Activated naive CD8-positive, alpha-beta T cell treated with anti-CD3 and anti-CD28 coated beads, Interleukin-2, amount 10 ng/mL, durations not matched to agents 7 days and 5 days (primary cell): ENCODE measurements at regions not wholly inside any gene's neighbourhood (a gene's known extent, or its start where the extent isn't known, plus 50 kb on each side); places are given as distances from the start of the nearest gene placed in this dataset.
A peak's percentile ranks its signal among the peaks of the same experiment; 100 is the strongest.
"Not testable (repeated sequence)": the region's sequence is repeated elsewhere in the genome, so short reads cannot be mapped to it uniquely, and the experiment has no call there.

Experiments used
- ATAC-seq: fragments of 150-1000 bp; cut with Tn5 transposase; one replicate; pipeline ENCODE4 v1.10.0; 2021; ENCODE audit warnings: low read depth, moderate library complexity
- POLR2A ChIA-PET: fragments of 350-600 bp; sonication (Branson Sonifier 250); formaldehyde crosslinking; loops from one replicate; lab custom pipeline; 2021; ENCODE audit warnings: antibody characterized with exemption; lab: Charles Lee
- DNase-seq: peaks from one replicate; pipeline ENCODE4 v3.0.0; 2021
- H3K27ac Mint-ChIP-seq: one replicate; pipeline ENCODE4 v1.8.0; 2022; ENCODE audit warnings: mild to moderate bottlenecking, mixed read lengths
- H3K27me3 Mint-ChIP-seq: one replicate; pipeline ENCODE4 v1.8.0; 2022; ENCODE audit warnings: mild to moderate bottlenecking, moderate library complexity, mixed read lengths
- H3K36me3 Mint-ChIP-seq: one replicate; pipeline ENCODE4 v1.8.0; 2021; ENCODE audit warnings: mild to moderate bottlenecking, mixed read lengths
- H3K4me1 Mint-ChIP-seq: one replicate; pipeline ENCODE4 v1.8.0; 2021; ENCODE audit warnings: mixed read lengths
- H3K4me3 Mint-ChIP-seq: one replicate; pipeline ENCODE4 v1.8.0; 2022; ENCODE audit warnings: mild to moderate bottlenecking, moderate library complexity, mixed read lengths
- H3K9me3 Mint-ChIP-seq: one replicate; pipeline ENCODE4 v1.8.0; 2021; ENCODE audit warnings: mixed read lengths

GRCh38 chr5:131107128-131107527 lies 57.9 kb downstream of the HINT1 start:
- no peak for DNase-seq
- peaks cover 18% of the 10 kb centered on the region for H3K4me1 Mint-ChIP-seq
- no peak overlapping the region for H3K27ac Mint-ChIP-seq
- no peak overlapping the region for H3K4me3 Mint-ChIP-seq
- peaks cover 1% of the 10 kb centered on the region for H3K9me3 Mint-ChIP-seq
- no peaks in the 10 kb centered on the region for H3K36me3 Mint-ChIP-seq
- POLR2A ChIA-PET: no interaction called here
- ATAC-seq: no peak
- H3K27me3 Mint-ChIP-seq: no peaks in the 10 kb centered on the region

GRCh38 chr5:131104169-131104808 lies 60.8 kb downstream of the HINT1 start:
- peak; percentile 26 for ATAC-seq
- Mint-ChIP-seq H3K4me1 (peaks cover 15% of the 10 kb centered on the region), H3K36me3 (no peaks in the 10 kb centered on the region), H3K4me3 (no peak overlapping the region), H3K27me3 (peaks cover 5% of the 10 kb centered on the region), H3K9me3 (peaks cover 1% of the 10 kb centered on the region), H3K27ac (no peak overlapping the region)
- no peak for DNase-seq
- POLR2A ChIA-PET: no interaction called here

- Mint-ChIP-seq H3K4me3 (no peak overlapping the region), H3K9me3 (peaks cover 8% of the 10 kb centered on the region), H3K36me3 (peaks cover 3% of the 10 kb centered on the region), H3K27me3 (peaks cover 5% of the 10 kb centered on the region), H3K27ac (no peak overlapping the region), H3K4me1 (no peaks in the 10 kb centered on the region)
- ATAC-seq (no peak), DNase-seq (no peak)
- POLR2A ChIA-PET: no interaction called here
Measured at GRCh38 chr5:131096774-131097710, 68.0 kb downstream of the HINT1 start.

GRCh38 chr5:131095561-131095960 lies 69.5 kb downstream of the HINT1 start:
- H3K4me3 Mint-ChIP-seq, POLR2A ChIA-PET, H3K27ac Mint-ChIP-seq, DNase-seq, H3K4me1 Mint-ChIP-seq, H3K9me3 Mint-ChIP-seq, H3K36me3 Mint-ChIP-seq, H3K27me3 Mint-ChIP-seq, ATAC-seq: not testable (repeated sequence)

GRCh38 chr5:131084436-131084835 lies 80.6 kb downstream of the HINT1 start:
- Mint-ChIP-seq H3K27me3 (no peaks in the 10 kb centered on the region), H3K4me3 (no peak overlapping the region), H3K27ac (no peak overlapping the region), H3K4me1 (no peaks in the 10 kb centered on the region), H3K36me3 (peaks cover 3% of the 10 kb centered on the region), H3K9me3 (peaks cover 5% of the 10 kb centered on the region)
- ATAC-seq (no peak), DNase-seq (no peak)
- POLR2A ChIA-PET: no interaction called here

GRCh38 chr5:131081913-131082488 lies 83.1 kb downstream of the HINT1 start:
- Mint-ChIP-seq H3K36me3 (peaks cover 6% of the 10 kb centered on the region), H3K4me3 (no peak overlapping the region), H3K27me3 (no peaks in the 10 kb centered on the region), H3K9me3 (peaks cover 4% of the 10 kb centered on the region), H3K27ac (no peak overlapping the region), H3K4me1 (peaks cover 7% of the 10 kb centered on the region)
- POLR2A ChIA-PET: no interaction called here
- ATAC-seq (no peak), DNase-seq (no peak)

GRCh38 chr5:131081374-131081773 lies 83.7 kb downstream of the HINT1 start:
- no peaks in the 10 kb centered on the region for H3K9me3 Mint-ChIP-seq
- ATAC-seq (no peak), DNase-seq (no peak)
- POLR2A ChIA-PET: no interaction called here
- H3K4me1 Mint-ChIP-seq: peaks cover 9% of the 10 kb centered on the region
- H3K4me3 Mint-ChIP-seq: no peak overlapping the region
- no peaks in the 10 kb centered on the region for H3K27me3 Mint-ChIP-seq
- peaks cover 9% of the 10 kb centered on the region for H3K36me3 Mint-ChIP-seq
- H3K27ac Mint-ChIP-seq: no peak overlapping the region

- H3K4me1 Mint-ChIP-seq: peaks cover 9% of the 10 kb centered on the region
- peaks cover 12% of the 10 kb centered on the region for H3K36me3 Mint-ChIP-seq
- no peaks in the 10 kb centered on the region for H3K27me3 Mint-ChIP-seq
- no peak overlapping the region for H3K27ac Mint-ChIP-seq
- peaks cover 6% of the 10 kb centered on the region for H3K9me3 Mint-ChIP-seq
- DNase-seq (no peak), ATAC-seq (no peak)
- POLR2A ChIA-PET: no interaction called here
- no peak overlapping the region for H3K4me3 Mint-ChIP-seq
Measured at GRCh38 chr5:131079232-131079631, 85.8 kb downstream of the HINT1 start.

GRCh38 chr5:131068893-131069643 lies 96.0 kb downstream of the HINT1 start:
- POLR2A ChIA-PET: interaction anchor here (1.0 to 1.5 kb wide), 2 partner anchors 196 to 197 kb away, joined by 4 to 5 read pairs; no protein-coding TSS in a partner anchor
- Mint-ChIP-seq H3K36me3 (peaks cover 40% of the 10 kb centered on the region), H3K27ac (peak overlapping the region; percentile 92), H3K9me3 (peaks cover 12% of the 10 kb centered on the region), H3K4me1 (peaks cover 52% of the 10 kb centered on the region), H3K27me3 (no peaks in the 10 kb centered on the region), H3K4me3 (peak overlapping the region; percentile 77)
- ATAC-seq (peak; percentile 98), DNase-seq (peak; percentile 57)

GRCh38 chr5:131068076-131068475 lies 97.0 kb downstream of the HINT1 start:
- H3K4me3 Mint-ChIP-seq: peak overlapping the region; percentile 6
- peak overlapping the region; percentile 92 for H3K27ac Mint-ChIP-seq
- H3K4me1 Mint-ChIP-seq: peaks cover 52% of the 10 kb centered on the region
- DNase-seq (no peak), ATAC-seq (no peak)
- peaks cover 12% of the 10 kb centered on the region for H3K9me3 Mint-ChIP-seq
- POLR2A ChIA-PET: no interaction called here
- H3K36me3 Mint-ChIP-seq: peaks cover 41% of the 10 kb centered on the region
- H3K27me3 Mint-ChIP-seq: no peaks in the 10 kb centered on the region

- DNase-seq: no peak
- no peaks in the 10 kb centered on the region for H3K27me3 Mint-ChIP-seq
- H3K27ac Mint-ChIP-seq: peak overlapping the region; percentile 34
- H3K4me3 Mint-ChIP-seq: no peak overlapping the region
- POLR2A ChIA-PET: no interaction called here
- peaks cover 52% of the 10 kb centered on the region for H3K4me1 Mint-ChIP-seq
- H3K36me3 Mint-ChIP-seq: peaks cover 42% of the 10 kb centered on the region
- no peak for ATAC-seq
- H3K9me3 Mint-ChIP-seq: peaks cover 13% of the 10 kb centered on the region
Measured at GRCh38 chr5:131067636-131068035, 97.4 kb downstream of the HINT1 start.

GRCh38 chr5:131064669-131065371 lies 100.2 kb downstream of the HINT1 start:
- peak; percentile 55 for ATAC-seq
- Mint-ChIP-seq H3K9me3 (peaks cover 13% of the 10 kb centered on the region), H3K36me3 (peaks cover 37% of the 10 kb centered on the region), H3K4me1 (peaks cover 42% of the 10 kb centered on the region), H3K27me3 (no peaks in the 10 kb centered on the region), H3K27ac (peak overlapping the region; percentile 88), H3K4me3 (peak overlapping the region; percentile 45)
- no peak for DNase-seq
- POLR2A ChIA-PET: interaction anchor here (1.5 kb wide), 1 partner anchor 22 kb away, joined by 3 read pairs; no protein-coding TSS in a partner anchor
